ENCODE measurements at regions not wholly inside any gene's neighbourhood (a gene's known extent, or its start where the extent isn't known, plus 50 kb on each side); places are given as distances from the start of the nearest gene placed in this dataset.

DNA sequence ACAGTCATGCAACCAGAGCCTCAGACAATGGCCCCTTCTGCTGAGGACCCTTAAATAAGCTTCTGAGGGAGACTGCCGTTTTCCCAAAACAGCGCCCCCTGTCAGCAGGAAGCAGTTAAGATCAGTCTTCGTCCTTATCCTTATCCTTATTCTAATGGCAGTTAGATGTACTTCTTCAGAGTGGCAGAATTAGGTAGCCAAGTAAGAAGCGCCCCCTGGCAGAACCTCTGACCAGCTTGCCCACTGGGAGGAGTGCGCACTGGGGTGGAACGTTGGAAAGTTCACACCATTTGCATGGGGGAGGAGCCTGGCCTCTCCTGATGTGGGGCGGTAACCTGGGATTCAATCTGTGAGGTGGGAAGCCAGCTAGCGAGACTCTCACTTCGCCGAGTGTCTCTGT, 133.6 kb upstream of the QRFPR start:
- TF ChIP-seq, protein P1, sequence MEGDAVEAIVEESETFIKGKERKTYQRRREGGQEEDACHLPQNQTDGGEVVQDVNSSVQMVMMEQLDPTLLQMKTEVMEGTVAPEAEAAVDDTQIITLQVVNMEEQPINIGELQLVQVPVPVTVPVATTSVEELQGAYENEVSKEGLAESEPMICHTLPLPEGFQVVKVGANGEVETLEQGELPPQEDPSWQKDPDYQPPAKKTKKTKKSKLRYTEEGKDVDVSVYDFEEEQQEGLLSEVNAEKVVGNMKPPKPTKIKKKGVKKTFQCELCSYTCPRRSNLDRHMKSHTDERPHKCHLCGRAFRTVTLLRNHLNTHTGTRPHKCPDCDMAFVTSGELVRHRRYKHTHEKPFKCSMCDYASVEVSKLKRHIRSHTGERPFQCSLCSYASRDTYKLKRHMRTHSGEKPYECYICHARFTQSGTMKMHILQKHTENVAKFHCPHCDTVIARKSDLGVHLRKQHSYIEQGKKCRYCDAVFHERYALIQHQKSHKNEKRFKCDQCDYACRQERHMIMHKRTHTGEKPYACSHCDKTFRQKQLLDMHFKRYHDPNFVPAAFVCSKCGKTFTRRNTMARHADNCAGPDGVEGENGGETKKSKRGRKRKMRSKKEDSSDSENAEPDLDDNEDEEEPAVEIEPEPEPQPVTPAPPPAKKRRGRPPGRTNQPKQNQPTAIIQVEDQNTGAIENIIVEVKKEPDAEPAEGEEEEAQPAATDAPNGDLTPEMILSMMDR (conservative IDR thresholded peaks at IDR 0.05; ENCODE audit: low read length) = peak; percentile 37; the same call in 1 of the 2 replicates
- no peak for TF ChIP-seq EZH2phosphoT487 (IDR thresholded peaks at IDR 0.05; ENCODE audit: borderline replicate concordance, low read depth, low read length)

Data from OCI-LY7 (cell line).